ENCODE measurements at regions not wholly inside any gene's neighbourhood (a gene's known extent, or its start where the extent isn't known, plus 50 kb on each side); places are given as distances from the start of the nearest gene placed in this dataset.

DNA sequence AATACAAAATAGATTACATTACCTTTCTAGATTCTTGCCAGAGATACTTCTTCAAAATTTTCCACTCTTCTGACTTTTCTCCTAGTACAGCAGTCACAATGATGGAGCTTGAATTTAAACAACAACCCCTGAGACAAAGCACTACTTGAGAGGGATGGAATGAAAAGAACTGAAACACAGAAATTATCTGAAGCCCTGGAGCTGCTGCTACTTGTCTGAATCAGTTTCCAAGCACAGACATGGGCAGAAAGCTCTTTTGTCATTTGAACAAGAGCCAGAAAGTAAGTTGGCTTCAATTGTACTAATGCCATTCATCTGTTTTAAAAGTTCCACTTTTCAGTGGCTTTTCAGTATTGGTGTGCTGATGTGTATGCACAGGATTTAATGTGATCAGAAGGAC lies 718.5 kb upstream of the ARPP21 start:
- DNase-seq, result no peak

DNA sequence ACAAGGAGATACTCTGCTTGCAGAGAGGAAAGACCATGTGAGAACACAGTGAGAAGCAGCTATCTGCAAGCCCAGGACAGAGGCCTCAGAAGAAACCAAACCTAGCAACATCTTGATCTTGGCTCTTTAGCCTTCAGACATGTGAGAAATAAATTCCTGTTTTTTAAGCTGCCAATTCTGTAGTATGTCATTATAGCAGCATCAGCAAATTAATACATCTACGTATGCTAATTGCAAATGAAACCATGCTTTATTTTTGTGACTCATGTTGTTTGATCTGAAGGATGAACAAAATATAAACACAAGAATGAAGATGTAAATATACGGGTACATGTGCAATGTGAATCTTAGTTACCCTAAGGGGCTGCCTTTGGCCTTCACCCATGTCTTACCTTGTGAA lies 714.4 kb upstream of the ARPP21 start:
- DNase-seq, result no peak

DNA sequence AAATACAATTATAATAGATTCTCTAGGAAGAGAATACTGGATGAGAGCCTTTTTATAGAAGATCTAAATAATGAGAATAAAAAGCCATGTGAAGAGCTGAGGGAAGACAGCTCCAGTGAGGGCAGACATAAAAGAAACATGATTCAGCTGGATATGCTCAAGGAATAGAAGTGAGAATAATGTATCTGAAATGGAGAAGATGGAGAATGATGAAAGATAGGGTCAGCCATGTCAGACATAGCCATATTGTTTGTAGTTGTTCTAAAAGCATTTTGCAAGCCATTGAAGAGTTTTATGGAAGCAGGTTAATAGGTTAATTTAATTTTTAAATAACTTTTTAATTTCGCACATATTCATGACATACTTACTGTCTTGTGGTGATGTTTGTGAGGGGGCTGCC lies 713.5 kb upstream of the ARPP21 start:
- DNase-seq, result no peak

DNA sequence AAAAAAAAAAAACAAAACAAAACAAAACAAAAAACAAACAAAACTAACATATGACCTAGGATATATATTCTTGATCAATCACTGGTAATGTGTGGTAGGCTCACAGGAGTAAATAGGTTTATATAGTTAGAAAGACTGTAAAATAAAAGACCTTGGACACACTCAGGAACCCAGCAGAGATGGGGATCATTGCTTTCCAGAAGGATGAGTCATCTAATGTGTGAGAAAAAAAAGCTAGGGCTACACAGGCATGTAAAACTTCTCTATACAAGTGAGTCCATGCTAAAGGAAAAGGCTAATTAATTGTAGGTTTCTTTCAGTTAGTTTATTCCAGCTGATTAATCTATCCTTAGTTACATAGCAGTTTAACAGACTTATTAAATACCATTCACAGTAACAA lies 710.3 kb upstream of the ARPP21 start:
- no peak for DNase-seq

DNA sequence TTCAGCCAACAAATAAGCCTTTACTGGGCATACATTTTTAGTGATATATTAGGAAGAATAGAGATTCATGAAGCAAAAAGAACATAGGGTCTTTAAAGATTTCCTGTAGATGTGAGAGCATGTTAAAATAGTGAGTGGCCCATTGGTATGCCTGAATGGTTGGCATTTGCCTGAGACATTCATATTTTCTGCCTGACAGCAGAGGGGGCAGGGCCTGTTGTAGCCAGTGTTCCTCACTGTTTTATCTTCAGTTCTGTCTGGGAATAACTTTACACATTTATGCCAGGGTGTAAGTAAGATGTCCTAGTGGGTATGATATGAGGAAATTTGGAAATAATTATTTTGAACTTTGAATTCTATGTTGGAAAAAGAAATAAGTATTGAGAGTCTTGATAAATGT lies 704.7 kb upstream of the ARPP21 start:
- no peak for DNase-seq

DNA sequence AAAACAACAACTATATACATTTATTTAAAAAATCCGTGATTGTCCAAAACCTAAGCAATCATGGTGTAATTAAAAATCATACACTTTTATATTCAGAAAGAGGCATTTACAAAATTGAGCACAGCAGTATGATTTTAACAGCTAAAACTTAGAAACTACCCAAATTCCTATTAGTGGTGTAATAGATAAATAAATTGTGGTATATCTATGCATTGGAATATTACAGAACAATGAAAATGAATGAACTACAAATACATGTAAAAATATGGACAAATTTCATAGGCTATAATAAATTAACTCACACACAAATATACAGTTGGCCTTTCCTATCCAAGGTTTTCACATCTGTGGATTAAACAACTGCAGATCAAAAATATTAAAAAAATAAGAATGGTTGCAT lies 700.5 kb upstream of the ARPP21 start:
- DNase-seq, result no peak

GRCh38 chr3:34942256-34942655 lies 697.1 kb upstream of the ARPP21 start:
- no peak for DNase-seq

DNA sequence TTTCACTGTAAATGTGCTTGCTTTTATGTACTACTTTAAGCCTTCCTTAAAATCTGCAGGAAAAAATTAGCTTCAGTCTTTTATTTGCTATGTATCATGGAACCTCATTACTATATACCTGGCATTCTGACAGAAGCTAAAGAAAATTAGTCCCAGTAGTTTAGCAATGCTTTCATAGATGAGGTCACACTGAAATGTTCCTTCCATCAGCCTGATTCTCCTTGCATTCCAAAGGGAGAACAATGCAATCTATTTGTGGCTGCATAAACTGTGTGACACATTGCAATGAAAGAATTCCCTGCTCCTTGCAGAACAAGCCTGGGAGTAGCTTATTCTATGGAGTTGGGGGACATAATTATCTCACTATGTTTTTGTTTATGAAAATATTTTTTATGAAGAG lies 691.5 kb upstream of the ARPP21 start:
- DNase-seq, result no peak

DNA sequence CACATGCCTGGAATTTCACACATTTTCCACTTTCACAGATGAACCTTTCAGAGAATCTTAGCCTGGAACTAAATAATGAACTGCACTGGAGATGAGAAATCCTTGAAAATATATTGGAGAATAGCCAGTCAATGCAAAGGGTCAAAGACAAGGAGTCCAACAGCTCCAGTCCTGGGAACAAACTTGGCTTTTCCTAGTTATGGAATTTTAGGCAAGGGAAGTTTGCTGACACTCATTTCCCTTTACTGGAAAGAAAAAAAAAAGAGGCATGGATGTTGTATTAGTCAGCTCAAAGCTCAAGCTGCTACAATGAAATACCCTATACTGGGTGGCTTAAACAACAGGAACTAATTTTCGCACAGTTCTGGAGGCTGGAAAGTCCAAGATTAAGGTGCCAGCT lies 690.8 kb upstream of the ARPP21 start:
- no peak for DNase-seq

GRCh38 chr3:34955680-34956079 lies 683.6 kb upstream of the ARPP21 start:
- DNase-seq, result no peak

- no peak for DNase-seq
Observed at GRCh38 chr3:34956511-34956910, 682.8 kb upstream of the ARPP21 start.

DNA sequence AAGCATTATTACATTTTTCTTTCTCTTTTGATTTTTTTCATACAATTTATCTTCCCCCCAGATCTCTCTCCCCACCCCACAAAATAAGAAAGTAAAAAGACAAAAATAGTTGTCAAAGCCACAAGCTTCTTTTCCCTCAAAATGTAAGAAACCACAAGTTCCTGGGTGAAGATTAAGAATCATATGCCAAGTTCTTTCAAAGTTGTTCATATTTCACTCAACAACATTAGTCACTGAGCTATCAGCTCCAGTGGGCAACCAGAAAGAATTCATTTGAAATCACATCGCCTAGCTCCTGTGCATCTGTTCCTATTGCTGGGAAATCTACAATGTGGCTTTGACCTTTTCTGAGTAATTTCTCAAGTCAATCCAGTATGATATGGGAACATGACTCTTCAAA lies 681.6 kb upstream of the ARPP21 start:
- DNase-seq, result no peak

DNA sequence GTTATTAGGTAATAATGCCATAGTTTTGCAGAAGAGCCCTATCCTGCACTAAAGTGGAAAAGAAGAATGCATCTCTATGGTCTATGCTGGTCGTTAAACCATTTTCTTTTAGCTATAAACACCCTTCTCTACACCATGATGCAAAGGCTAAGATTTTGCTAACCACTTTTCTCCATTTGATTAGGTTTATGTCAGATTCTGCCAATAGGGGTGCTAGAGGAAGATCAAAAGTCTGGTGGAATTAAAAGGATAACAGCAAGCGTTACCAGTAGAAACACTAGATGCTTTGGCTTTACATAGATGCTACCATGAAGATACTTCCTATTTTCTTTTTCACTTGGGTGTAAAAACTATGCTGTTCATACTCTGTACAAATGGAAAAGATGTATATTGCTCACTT lies 669.8 kb upstream of the ARPP21 start:
- DNase-seq, result no peak

- no peak for DNase-seq
Observed at GRCh38 chr3:34972481-34972880, 666.8 kb upstream of the ARPP21 start.

GRCh38 chr3:34973586-34973985 lies 665.7 kb upstream of the ARPP21 start:
- DNase-seq, result no peak

- no peak for DNase-seq
Observed at GRCh38 chr3:34983631-34984030, 655.7 kb upstream of the ARPP21 start.

- DNase-seq, result no peak
Observed at GRCh38 chr3:34988296-34988695, 651.0 kb upstream of the ARPP21 start.

DNA sequence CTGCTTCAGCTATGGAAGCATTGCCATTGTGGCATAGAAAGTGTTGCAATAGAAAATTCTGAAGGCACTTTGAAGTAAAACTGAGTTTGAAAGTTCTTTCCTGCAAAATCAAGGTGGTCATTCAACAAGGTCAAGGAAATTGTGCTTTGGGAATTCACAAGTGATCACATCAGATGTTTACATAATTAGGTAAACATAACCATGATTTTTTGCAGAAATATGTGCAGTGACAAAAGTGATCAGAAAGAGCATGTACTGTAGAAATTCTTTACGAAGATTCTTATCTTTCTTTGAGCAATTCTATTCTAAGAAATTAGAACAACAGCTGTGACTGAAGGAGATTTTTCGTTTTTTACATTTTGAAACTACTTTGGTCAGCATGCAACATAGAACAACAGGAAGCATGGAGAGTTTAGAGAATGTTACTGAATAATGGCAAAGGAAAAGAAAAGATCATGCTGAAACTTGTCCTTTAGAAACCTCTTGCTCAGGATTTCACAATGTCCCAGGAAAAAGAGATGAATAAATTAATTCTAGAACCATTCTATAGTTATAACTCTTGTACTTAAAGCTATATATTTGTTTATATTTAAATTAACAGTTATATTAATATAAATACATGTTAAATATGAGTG lies 643.4 kb upstream of the ARPP21 start:
- no peak for DNase-seq

- DNase-seq, result no peak
Observed at GRCh38 chr3:34998902-34999301, 640.4 kb upstream of the ARPP21 start.

- DNase-seq, result no peak
Observed at GRCh38 chr3:35012214-35012613, 627.1 kb upstream of the ARPP21 start.

GRCh38 chr3:35028157-35028556 lies 611.2 kb upstream of the ARPP21 start:
- no peak for DNase-seq

GRCh38 chr3:35042210-35042991 lies 596.9 kb upstream of the ARPP21 start:
- DNase-seq, result no peak

- no peak for DNase-seq
Observed at GRCh38 chr3:35043040-35043439, 596.3 kb upstream of the ARPP21 start.

DNA sequence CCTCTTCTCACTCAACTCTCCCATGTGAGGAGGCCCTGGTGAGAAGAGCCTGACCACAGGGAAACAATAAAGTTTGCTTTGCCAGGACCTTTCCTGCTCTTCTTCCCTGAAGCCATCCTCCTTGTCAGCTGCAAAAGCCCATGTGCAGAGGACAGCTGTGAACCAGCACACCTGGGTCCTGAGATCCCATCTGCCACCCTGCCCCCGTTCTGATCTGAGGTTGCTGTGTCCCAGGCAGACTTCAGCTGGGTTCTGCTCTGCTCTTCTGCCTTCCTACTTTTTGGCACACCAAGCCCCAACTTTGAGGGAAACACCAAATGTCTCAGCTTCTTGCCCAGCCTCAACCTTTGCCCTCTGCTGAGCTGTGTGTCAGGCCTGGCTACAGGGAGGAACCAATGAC lies 595.1 kb upstream of the ARPP21 start:
- no peak for DNase-seq

DNA sequence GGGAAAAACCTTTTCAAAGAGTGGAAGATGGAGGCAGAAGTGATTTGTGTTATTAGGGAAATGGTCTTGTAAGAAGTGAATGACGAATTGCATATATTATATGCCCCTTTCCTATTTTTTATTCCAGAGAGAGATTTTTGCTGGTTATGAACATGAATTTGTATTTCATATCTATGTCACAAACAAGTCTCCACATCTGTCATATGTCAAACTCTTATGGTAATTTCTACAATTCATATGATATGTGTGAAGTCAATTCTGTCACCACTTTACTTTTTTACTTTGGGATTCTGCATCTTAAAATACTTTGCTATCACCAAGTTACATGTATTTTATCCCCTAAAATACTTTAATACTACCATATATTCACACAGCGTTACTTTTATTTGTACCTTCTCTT lies 594.2 kb upstream of the ARPP21 start:
- no peak for DNase-seq

All from NCI-H187 (cell line).